Activated B cell treated with CpG ODN at 0.5 μM for 24 hours (primary cell): ENCODE measurements at regions not wholly inside any gene's neighbourhood (a gene's known extent, or its start where the extent isn't known, plus 50 kb on each side); places are given as distances from the start of the nearest gene placed in this dataset.

Experiments used
- ATAC-seq: fragments of 200-7000 bp; cut with Tn5 transposase; one replicate; pipeline ENCODE4 v1.10.0; 2021; ENCODE audit warnings: low read depth, mild to moderate bottlenecking, moderate library complexity
- CTCF ChIA-PET: fragments of 350-600 bp; sonication (Branson Sonifier 250); formaldehyde crosslinking; loops from one replicate; lab custom pipeline; 2021; ENCODE audit warnings: antibody characterized with exemption; lab: Charles Lee
- POLR2A ChIA-PET: fragments of 350-600 bp; sonication (Branson Sonifier 250); formaldehyde crosslinking; loops from one replicate; lab custom pipeline; 2021; ENCODE audit warnings: antibody characterized with exemption; lab: Charles Lee
- DNase-seq: peaks from one replicate; pipeline ENCODE4 v3.0.0; 2022
- H3K27ac Mint-ChIP-seq: one replicate; pipeline ENCODE4 v1.8.0; 2020; ENCODE audit warnings: mixed read lengths
- H3K27me3 Mint-ChIP-seq: one replicate; pipeline ENCODE4 v1.8.0; 2021; ENCODE audit warnings: mixed read lengths
- H3K36me3 Mint-ChIP-seq: one replicate; pipeline ENCODE4 v1.8.0; 2021; ENCODE audit warnings: low read depth, mixed read lengths
- H3K4me1 Mint-ChIP-seq: one replicate; pipeline ENCODE4 v1.8.0; 2021; ENCODE audit warnings: mixed read lengths
- H3K4me3 Mint-ChIP-seq: one replicate; pipeline ENCODE4 v1.8.0; 2020; ENCODE audit warnings: mild to moderate bottlenecking, mixed read lengths
- H3K9me3 Mint-ChIP-seq: one replicate; pipeline ENCODE4 v1.8.0; 2020; ENCODE audit warnings: mixed read lengths
- intact Hi-C: fragments of 100-400 bp; cut with micrococcal nuclease; formaldehyde crosslinking; loops from one replicate; pipeline ENCODE4 v1.15.1; 2024
- TF ChIP-seq, protein P1 (sequence below): fragments of 200-600 bp; IDR thresholded peaks from one replicate; pipeline ENCODE4 v1.8.0; 2022; ENCODE audit warnings: antibody characterized with exemption, mild to moderate bottlenecking

DNA sequence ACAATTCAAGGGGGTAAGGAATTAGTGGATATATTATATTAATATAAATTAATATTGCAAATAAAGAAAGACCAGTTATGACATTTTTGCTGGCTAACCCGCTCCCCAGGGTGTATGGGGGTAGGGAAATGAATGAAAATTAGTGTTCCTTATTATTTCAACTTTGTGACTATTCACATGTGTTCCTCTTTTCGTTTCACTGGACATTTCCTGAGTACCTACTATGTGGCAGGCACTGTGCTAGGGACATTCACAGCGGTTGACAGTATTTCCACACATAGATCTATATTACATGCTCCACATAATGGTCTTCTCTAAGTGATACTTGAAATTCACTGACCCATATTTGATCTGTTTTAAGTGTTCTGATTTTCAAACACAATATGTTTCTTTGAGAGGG lies 129.8 kb upstream of the USP15 start:
- Mint-ChIP-seq H3K27me3 (peaks cover 5% of the 10 kb centered on the region), H3K36me3 (no peaks in the 10 kb centered on the region), H3K4me1 (no peaks in the 10 kb centered on the region), H3K27ac (no peak overlapping the region), H3K9me3 (no peaks in the 10 kb centered on the region), H3K4me3 (no peak overlapping the region)
- ATAC-seq (no peak), DNase-seq (no peak)
- intact Hi-C loops: no loop called here
- TF ChIP-seq, protein P1, sequence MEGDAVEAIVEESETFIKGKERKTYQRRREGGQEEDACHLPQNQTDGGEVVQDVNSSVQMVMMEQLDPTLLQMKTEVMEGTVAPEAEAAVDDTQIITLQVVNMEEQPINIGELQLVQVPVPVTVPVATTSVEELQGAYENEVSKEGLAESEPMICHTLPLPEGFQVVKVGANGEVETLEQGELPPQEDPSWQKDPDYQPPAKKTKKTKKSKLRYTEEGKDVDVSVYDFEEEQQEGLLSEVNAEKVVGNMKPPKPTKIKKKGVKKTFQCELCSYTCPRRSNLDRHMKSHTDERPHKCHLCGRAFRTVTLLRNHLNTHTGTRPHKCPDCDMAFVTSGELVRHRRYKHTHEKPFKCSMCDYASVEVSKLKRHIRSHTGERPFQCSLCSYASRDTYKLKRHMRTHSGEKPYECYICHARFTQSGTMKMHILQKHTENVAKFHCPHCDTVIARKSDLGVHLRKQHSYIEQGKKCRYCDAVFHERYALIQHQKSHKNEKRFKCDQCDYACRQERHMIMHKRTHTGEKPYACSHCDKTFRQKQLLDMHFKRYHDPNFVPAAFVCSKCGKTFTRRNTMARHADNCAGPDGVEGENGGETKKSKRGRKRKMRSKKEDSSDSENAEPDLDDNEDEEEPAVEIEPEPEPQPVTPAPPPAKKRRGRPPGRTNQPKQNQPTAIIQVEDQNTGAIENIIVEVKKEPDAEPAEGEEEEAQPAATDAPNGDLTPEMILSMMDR: no peak
- CTCF ChIA-PET: no interaction called here
- POLR2A ChIA-PET: no interaction called here

DNA sequence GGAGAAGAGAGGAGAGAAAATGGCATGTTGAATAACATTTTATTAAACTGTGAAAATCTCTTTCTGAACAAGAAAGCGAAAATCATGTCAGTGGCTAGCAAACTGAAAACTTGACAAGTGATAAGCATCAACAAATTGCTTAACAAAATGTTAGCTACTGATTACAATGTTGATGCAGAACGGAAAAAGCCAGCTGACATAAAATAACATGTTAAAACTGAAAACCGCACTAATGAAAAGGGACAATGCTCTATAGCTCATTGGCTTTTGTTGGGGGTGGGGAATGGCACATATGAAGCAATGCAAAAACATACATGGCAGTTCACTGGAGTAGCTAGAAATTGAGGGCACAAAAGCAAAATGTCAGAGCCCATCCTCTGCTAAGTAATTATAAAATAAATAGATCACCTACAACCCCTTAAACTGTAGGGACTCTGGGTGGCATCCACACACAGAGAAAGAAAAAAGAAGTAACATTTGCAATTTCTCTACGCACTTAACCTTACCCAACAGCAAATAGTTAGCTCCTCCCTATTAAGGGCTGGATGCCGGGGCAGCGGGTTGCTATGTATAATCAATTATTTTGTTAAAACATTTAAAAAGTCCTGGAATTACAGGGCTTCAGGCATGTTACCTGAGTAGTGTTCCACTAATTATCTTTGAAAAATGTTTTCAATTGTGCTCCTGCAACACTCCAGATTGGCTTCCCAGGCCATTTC lies 129.2 kb upstream of the USP15 start:
- CTCF ChIA-PET: no interaction called here
- Mint-ChIP-seq H3K27ac (no peak overlapping the region), H3K36me3 (no peaks in the 10 kb centered on the region), H3K9me3 (no peaks in the 10 kb centered on the region), H3K4me1 (no peaks in the 10 kb centered on the region), H3K27me3 (peaks cover 7% of the 10 kb centered on the region), H3K4me3 (no peak overlapping the region)
- no peak for DNase-seq
- POLR2A ChIA-PET: no interaction called here
- no peak for ATAC-seq
- TF ChIP-seq, protein P1: no peak
- intact Hi-C loops: no loop called here

DNA sequence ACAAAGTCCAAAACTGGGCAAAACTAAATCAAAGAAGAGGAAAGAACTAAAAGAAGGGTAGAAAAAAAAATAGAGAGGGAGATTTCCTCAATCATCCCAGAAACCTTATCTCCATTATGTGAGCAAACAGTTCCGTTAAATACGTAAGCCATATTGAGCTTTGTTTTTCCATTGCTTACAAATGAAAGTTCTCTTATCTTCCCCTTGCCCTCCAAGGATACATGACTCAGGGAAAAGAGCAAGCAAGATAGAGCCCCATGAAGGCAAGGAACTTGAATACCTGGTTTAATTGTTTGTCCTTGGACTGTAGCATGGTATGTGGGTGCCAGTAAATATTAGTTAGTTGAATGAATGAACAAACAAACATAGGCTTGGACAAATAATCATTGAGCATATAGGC lies 126.8 kb upstream of the USP15 start:
- H3K27me3 Mint-ChIP-seq: peaks cover 4% of the 10 kb centered on the region
- POLR2A ChIA-PET: no interaction called here
- H3K9me3 Mint-ChIP-seq: no peaks in the 10 kb centered on the region
- intact Hi-C loops: no loop called here
- no peaks in the 10 kb centered on the region for H3K4me1 Mint-ChIP-seq
- no peak overlapping the region for H3K27ac Mint-ChIP-seq
- ATAC-seq (no peak), DNase-seq (no peak)
- H3K4me3 Mint-ChIP-seq: no peak overlapping the region
- TF ChIP-seq, protein P1: no peak
- CTCF ChIA-PET: no interaction called here
- H3K36me3 Mint-ChIP-seq: no peaks in the 10 kb centered on the region

DNA sequence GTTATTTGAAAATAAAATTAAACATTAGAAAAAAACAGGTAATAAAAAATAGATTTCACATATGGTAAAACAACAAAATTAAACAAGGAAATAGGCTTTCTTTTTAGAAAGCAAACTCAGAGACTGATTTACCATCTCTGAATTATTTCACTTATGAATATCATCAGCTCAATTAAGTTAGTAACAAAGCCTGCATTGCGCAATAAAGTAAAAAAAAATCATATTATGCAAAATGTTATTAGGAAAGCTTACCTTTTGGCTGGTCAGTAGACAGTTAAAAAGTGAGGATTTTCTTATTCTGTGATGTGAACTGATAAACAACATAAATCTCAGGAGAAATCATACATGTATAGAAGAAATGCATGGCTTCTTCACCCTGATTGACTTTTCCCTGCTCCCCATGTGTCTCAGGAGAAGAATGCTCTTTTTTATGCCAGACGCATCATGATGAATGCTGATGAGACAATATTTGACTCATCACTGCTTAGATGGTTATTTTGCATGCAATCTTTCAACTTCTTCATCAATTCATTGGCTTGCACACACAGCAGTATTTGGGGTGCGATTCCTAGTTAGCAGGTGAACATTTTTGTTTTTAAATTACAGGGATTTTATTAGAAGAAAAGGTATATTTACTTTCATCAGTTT lies 124.5 kb upstream of the USP15 start:
- no peaks in the 10 kb centered on the region for H3K9me3 Mint-ChIP-seq
- ATAC-seq (no peak), DNase-seq (no peak)
- H3K36me3 Mint-ChIP-seq: no peaks in the 10 kb centered on the region
- H3K27me3 Mint-ChIP-seq: peaks cover 2% of the 10 kb centered on the region
- H3K27ac Mint-ChIP-seq: no peak overlapping the region
- ChIA-PET POLR2A (no interaction called here), CTCF (no interaction called here)
- H3K4me3 Mint-ChIP-seq: no peak overlapping the region
- TF ChIP-seq, protein P1: no peak
- no peaks in the 10 kb centered on the region for H3K4me1 Mint-ChIP-seq
- intact Hi-C loops: no loop called here

DNA sequence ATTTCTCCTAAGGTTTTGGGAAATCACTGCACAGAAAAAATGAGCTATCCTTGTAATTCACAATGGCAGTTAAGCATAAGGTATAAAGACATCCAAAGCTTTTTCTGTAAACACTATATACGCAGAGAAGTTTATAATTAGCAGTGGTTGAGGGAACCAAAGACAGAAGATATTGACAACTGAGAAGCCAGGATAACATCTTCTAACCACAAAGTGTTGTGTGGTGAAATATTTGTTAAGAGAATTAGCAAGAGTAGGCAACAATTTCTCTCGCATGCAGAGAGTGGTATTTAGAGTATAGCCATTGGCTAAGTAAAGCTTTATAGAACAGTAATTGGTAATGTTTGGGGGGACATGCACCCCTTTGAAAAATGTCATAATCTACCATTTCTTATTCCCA lies 123.7 kb upstream of the USP15 start:
- ChIA-PET POLR2A (no interaction called here), CTCF (no interaction called here)
- H3K4me3 Mint-ChIP-seq: no peak overlapping the region
- peaks cover 2% of the 10 kb centered on the region for H3K27me3 Mint-ChIP-seq
- TF ChIP-seq, protein P1: no peak
- no peak for DNase-seq
- no peak overlapping the region for H3K27ac Mint-ChIP-seq
- no peak for ATAC-seq
- intact Hi-C loops: no loop called here
- H3K36me3 Mint-ChIP-seq: no peaks in the 10 kb centered on the region
- no peaks in the 10 kb centered on the region for H3K4me1 Mint-ChIP-seq
- H3K9me3 Mint-ChIP-seq: no peaks in the 10 kb centered on the region
